Heart left ventricle (tissue), 13 donors: ENCODE measurements at regions not wholly inside any gene's neighbourhood (a gene's known extent, or its start where the extent isn't known, plus 50 kb on each side); places are given as distances from the start of the nearest gene placed in this dataset.

Experiments used
- POLR2A ChIP-seq, 2 donors: fragments of 450-650 bp; IDR thresholded peaks; one replicate each; pipeline ENCODE4 v1.6.1; 2017; ENCODE audit warnings: antibody characterized with exemption in 2 of 2, mild to moderate bottlenecking in 2 of 2, moderate library complexity in 2 of 2
- TF ChIP-seq, protein P1 (sequence below), 12 donors: fragments of 200-600 bp; sonication (generic) in 4 of 12; IDR thresholded peaks; one replicate each; pipeline versions ENCODE4 v1.5.0 to v1.8.0; 2018 to 2022; ENCODE audit warnings: antibody characterized with exemption in 12 of 12, mild to moderate bottlenecking in 5 of 12
- donor health status: ischemic (EF 13 %, LVEDD 7.1; RV severe dilation, severe dysfunction).
- donor health status: DM: no; HTN: yes; CAD: no.
- donor health status: DM: no; HTN: no; CAD: no.
- donor health status: ischemic (EF 25% LVEDD 6.9; RV normal size, moderate dysfunction).
- donor health status: ischemic (EF 25% LVEDD 5.7; RV mildly dilated, moderate dysfunction).
- donor health status: ischemic (EF 35%, LVEDD 5.7; RV mildly dilated, moderate dysfunction).
- donor health status: nonischemic (EF 11% LVEDD 7.7; RV severe dilation, severe dysfunction).
- donor health status: DM: yes; HTN: yes; CAD: no.
- donor health status: PGD.
- donor health status: ischemic (EF 29% LVEDD 5.4; RV normal size, mild dysfunction).
- donor health status: nonischemic (EF 23%, LVEDD 6.1; RV moderate dilation, normal function).

DNA sequence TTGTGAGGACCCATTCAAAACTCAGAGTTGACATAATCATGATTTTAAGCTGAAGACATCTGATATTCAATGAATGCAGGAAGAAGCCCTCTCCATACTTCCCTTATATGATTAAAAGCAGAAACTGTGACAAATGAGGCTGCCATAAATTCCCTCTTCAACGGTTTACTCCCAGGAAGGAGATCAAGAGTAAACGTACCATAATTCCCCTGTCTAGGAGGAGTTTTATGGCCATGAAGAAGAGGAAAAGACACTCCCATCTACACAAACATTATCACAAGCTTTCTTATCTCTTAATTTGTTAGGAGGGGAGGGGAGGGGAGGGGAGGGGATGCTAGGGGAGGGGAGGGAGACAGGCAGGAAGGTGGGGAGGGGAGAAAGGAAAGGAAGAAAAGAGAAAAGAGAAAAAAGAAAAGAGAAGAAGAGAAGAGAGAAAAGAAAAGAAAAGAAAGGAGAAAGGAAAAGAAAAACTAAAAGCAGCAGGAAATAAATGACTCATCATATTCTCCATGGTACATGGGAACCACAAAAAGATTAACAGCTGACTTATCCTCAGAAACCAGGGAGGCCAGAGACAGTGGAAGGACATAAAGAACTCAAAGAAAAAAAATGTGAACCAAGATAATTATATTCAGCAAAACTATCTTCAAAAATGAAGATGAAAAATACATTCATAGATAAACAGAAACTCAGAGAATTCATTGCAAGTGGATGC lies 121.6 kb downstream of the ALOX5 start:
- TF ChIP-seq, protein P1, sequence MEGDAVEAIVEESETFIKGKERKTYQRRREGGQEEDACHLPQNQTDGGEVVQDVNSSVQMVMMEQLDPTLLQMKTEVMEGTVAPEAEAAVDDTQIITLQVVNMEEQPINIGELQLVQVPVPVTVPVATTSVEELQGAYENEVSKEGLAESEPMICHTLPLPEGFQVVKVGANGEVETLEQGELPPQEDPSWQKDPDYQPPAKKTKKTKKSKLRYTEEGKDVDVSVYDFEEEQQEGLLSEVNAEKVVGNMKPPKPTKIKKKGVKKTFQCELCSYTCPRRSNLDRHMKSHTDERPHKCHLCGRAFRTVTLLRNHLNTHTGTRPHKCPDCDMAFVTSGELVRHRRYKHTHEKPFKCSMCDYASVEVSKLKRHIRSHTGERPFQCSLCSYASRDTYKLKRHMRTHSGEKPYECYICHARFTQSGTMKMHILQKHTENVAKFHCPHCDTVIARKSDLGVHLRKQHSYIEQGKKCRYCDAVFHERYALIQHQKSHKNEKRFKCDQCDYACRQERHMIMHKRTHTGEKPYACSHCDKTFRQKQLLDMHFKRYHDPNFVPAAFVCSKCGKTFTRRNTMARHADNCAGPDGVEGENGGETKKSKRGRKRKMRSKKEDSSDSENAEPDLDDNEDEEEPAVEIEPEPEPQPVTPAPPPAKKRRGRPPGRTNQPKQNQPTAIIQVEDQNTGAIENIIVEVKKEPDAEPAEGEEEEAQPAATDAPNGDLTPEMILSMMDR (IDR thresholded peaks at IDR 0.05) = no peak
- TF ChIP-seq POLR2A (IDR thresholded peaks at IDR 0.05) = no peak
